ENCODE measurements at regions not wholly inside any gene's neighbourhood (a gene's known extent, or its start where the extent isn't known, plus 50 kb on each side); places are given as distances from the start of the nearest gene placed in this dataset.

DNA sequence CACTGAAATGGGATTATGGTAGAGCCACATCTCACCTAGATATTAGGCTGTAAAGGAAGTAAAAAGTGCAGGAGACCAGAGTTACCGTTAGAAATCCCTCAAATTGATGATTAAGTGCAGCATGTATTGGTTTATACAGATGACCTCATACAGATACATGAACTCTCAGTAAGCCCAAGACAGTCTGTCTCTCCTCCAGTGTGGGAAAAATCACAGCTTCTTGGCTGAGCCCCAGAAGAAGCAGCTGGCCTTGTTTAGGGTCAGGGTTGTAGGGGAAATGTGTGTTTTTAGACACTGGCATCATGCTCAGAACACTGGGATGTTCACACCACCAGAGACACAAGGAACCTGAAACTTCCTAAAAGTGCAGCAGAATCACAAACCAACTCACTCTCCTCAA, 135.9 kb downstream of the KATNIP start:
- DNase-seq: no peak

DNA sequence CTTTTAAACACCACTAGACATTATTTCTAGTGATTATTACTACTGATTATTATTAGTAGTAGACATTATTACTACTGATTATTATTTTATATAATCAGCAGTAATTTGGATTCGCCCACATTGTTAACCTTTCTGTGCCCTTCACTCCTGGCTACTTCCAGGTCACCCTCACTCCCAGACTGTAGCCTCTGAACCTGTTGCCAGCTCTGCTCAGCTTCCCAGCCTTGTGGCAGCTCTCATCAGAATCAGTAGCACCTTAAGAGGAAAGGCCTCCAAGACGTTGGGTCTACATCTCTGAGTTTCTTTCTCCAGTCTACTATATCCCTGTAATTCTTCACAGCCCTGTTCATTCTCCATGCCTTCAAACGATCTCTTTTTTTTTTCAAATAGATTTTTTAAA, 137.0 kb downstream of the KATNIP start:
- DNase-seq: no peak

DNA sequence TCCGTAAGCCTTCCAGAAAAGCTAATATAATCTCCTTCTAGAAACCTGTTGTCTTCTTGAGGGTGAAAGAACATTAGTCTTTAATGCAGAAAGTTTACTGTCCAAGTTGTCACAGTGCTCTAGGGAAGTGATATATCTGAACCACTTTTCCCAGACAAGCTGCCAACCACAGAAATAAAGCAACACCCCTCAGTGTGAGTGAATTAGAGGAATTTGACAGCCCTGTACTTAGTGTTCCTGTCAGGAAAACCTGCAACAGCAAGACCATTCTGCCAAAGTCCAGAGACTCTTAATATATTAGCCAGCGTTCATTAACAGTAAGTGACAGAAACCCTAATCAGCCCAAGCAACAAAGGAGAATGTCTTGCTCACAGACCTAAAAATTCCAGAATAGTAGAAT, 137.7 kb downstream of the KATNIP start:
- DNase-seq: no peak

DNA sequence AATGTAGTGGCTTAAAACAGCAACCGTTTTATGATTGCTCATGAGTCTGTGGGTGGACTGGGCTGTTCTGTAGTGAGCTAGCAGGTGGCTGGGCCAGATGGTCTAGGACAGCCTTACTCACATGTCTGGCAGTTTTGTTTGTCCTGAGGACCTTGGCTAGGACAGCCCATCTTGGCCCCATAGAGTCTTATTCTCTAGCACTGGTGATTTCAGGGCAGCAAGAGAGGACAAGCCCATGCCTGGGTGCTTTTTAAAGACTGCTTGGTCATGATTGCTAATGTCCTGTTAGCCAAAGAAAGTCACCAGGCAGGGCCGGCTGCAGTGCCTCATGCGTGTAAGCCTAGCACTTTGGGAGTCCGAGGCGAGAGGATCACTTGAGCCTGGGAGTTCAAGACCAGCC, 139.8 kb downstream of the KATNIP start:
- DNase-seq: no peak

DNA sequence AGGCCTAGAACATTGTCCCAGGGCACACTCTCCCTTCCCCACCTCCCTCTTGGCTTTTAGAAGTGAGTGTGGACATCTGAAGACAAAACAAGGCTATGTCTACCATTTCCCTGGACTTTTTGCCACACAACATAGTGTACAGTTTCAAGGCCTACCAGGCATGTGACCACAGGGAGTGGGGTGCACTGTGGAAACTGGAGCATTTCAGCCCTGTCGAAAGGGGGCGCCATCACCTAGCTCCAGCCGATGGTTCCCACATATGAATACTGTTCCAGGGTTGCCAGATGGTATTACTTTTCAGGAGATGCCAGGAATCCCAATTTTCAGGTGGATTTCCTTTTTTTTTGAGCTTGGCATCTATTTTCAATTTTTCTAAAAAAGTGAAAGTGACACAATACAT, 140.7 kb downstream of the KATNIP start:
- no peak for DNase-seq

DNA sequence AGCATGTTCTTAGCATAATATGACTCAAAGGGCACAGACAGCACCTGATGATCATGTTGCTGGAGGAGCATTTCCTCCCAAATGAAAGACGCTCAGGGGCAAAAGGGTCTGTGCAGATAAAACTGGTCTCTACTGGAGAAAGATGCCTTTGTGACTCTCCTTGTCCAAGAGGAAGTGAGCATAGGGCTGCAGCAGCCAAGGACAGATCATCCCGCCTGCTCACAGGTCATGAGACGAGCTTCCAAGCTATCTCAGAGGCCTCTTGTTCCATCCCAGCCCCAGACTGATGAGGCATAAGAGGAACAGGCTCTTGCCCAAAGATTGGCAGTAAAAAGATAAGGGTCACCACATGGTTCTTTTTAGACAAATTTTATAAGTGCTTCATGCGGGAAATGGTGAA, 141.8 kb downstream of the KATNIP start:
- no peak for DNase-seq

DNA sequence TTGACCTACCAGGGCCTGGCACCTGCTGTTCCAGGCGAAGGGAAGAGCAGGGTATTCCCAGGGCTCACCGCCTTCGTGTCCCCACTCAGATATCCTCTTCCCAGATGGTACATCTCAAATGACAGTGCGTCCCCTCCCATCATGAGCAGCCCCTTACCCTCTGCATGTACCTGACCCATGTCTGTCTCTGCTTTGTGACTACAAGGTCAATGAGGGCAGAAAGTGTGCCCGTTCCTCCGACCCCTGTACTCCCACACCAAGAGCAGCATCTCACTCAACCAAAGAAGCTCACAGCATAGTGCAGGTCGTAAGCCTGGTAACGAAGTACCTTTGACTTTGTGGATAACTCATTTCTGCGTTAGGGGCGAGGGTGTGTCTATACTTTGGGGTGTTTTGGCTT, 142.6 kb downstream of the KATNIP start:
- no peak for DNase-seq

DNA sequence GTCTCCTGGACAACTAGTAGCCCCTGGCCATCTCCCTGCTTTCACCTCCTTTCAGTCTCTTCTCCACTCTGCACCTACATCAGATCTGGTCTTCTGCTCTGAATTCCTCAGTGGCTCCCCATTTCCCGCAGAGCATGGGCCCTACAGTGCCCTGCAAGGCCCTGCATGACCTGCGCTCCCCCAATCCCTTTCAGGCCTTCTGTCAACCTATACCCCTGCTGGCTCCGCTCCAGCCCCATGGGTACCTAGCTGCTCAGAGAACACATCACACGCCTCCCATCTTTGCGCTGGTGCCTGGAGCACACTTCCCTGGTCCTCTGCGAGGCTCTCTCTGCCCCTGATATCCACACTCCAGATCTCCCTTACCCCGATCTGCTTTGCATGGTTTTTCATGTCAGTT, 145.2 kb downstream of the KATNIP start:
- DNase-seq: no peak

DNA sequence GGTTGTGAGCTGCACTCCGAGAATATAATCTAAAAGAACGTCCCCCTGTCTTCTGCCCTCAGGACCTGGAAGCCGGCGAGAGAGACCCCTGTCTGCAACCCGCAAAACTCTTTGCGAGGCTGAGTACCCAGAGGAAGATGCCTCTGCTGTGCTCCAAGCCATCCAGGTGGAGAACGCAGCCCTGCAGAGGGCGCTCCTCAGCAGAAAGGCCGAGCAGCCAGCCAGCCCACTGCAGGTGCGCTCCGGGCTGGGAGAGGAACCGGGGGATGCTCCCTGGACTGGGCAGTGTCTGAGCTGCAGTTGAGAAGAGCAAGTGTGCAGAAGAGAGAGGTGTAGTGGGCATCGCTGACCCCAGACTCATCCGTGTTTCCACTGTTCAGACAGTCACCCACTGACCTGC, 148.3 kb downstream of the KATNIP start:
- DNase-seq: no peak

DNA sequence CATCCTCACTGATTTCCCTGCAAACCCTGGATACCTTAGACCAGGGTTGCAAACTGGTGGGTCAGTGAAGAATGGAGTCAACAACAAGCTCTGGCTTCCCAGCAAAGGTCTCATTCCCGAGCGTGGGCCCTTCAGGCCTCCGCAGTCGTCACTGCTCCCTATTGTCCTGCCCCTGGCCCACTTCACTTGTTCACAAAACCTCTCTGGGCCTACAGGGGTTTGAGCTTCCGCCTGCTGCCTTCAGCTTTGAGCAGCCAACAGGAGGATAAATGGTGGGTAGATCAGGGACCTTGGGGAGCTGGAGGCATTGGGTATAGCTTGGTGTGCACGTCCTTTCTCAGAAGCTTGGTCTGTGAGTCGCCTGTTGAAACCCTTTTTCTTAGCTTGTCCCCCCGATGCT, 148.8 kb downstream of the KATNIP start:
- DNase-seq: no peak

DNA sequence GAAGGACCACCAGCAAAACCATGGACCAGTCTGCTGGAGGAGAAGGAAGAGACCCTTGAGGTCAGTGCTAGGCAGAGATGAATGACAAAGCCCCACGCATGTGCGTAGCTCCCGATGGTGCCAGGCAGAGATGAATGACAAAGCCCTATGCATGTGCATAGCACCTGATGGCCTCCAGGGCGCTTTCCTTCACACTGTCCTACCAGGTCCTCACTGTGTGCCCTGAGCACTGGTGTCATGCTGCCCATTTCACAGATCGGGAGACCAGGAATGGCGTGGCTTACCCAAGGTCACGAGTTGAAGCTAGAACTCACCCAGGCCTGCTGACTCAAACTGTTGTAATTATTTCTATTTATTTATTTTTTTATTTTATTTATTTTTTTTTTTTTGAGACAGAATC, 149.6 kb downstream of the KATNIP start:
- DNase-seq: no peak

DNA sequence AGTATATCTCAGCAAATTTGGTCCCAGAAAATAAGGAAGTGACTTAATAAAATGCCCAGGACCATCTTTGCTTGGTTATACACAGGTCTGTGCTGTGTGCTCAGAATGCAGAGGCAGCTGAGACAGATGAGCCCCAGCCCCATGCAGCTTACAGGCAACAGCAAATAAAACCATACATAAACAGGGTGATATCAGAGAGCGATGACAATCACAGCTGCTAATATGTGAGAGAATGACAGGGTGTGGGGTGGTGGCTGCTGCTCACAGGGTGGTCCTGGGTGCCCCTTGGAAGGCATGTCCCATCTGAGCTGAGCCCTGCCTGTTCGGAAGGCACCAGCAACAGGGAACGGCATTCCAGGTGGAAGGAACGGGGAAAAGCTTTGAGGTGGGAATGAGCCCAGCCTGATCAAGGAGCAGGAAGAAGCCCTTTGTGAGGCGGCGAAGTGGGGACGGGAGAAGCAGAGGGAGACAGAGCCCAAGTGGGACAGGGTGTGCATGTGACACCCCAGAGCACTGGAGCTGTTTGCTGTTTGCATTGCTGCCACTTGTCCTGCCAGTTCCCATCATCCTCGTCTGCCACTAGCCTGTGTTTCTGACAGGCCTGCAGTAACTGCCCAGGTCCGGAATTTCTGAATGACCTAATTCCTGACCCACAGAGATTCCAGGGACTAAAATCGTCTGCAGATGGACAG, 150.5 kb downstream of the KATNIP start:
- DNase-seq: no peak

DNA sequence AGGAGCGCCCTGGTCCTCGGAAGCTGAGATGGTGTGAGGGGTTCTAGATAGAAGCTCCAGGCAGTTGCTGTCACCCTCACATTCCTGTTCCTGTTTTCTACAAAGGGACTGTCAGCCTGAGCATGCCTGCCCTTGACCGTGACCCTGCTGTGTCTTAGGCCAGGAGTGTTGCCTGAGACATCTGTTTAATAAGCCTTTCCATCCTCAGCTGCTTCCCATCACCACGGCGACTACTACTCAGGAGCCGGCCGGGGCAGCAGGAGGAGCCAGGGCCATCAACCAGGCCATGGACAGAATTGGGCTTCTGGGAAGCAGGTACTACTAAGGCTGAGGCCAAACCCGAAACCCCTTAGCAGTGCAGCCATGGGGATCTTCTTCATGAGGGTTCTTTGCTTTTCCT, 151.4 kb downstream of the KATNIP start:
- no peak for DNase-seq

DNA sequence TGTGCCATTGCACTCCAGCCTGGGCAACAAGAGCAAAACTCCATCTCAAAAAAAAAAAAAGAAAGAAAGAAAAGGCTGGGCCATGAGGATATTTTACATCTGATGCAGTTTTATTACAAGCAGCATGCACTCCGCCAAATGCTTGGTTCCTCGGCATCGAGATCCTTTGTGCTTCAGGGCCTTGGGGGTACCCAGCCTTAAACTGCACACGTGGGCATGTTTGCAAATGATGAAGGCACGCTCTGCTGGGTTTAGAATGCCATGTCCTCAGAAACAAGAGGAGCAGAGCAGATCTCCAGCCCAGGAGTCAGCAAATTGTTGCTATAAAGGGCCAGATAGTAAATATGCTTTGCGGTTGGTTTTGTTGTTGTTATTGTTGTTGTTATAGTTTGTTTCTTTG, 153.2 kb downstream of the KATNIP start:
- DNase-seq: no peak

DNA sequence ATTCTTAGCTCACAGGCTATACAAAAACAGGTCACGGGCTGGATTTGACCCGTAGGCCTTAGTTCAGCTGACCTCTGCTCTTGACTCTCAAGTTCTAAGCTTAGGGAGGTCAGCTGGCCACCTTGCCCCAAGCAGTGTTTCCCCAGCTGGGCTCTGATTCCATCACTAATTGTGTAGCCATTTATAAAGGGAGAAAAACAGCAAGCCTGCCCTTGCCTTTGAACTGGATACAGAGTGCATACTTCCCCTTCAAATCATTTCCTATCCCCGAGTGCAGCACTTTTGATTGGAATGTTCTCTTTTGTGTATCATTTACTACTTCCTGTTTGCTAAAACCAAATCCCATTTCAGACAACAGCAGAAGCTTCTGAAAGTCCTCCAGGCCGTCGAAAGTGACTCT, 153.6 kb downstream of the KATNIP start:
- no peak for DNase-seq

DNA sequence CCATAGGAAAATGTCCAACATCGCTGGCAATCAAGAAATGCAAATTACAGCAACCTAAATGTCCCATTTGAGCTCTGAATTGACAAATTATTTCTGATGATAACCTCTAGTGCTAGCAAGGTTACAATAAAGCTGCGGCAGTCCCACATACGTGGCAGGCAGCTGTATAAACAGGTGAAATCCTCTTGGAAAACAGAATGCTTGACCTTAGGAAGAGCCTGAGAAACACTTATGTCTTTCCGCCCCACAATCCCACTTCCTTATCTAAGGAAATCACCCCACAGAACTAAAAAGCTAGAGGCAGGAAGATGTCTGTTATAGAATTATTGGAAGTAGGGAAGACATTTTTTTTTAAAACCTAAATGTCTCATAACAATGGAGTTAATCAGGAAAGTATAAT, 154.3 kb downstream of the KATNIP start:
- no peak for DNase-seq

DNA sequence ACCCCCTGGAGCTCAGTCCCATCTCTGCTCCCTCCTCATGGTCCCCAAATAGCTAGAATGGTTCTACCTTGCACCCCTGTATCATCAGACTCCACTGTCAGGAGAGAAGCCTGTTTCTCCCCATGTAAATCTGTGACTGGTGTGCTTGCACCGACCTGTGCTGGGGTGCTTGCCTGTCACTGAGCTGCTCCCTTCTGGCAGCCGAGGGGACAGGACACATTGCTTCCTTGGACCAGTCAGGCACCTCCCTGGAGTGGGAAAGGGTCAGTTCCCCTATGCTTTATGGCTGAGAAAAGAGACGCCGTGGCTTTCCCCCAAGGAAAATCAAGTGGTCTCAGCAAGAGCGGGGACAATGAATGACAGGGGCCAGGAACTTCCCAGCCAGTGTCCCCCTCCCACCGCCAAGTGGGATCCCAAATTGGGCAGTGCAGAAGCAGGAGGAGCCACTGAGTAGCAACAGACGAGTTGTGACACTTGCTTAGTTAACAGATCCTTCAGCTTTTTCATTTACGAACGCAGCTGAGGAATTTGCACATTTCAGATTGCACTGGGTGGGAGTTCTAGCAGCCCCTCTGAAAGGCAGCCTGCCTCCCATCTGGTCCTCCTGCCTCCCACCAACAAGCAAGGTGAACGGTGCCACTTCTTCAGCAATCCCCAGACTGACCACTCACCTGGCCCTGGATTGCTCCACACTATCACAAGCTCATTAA, 156.4 kb downstream of the KATNIP start:
- no peak for DNase-seq

DNA sequence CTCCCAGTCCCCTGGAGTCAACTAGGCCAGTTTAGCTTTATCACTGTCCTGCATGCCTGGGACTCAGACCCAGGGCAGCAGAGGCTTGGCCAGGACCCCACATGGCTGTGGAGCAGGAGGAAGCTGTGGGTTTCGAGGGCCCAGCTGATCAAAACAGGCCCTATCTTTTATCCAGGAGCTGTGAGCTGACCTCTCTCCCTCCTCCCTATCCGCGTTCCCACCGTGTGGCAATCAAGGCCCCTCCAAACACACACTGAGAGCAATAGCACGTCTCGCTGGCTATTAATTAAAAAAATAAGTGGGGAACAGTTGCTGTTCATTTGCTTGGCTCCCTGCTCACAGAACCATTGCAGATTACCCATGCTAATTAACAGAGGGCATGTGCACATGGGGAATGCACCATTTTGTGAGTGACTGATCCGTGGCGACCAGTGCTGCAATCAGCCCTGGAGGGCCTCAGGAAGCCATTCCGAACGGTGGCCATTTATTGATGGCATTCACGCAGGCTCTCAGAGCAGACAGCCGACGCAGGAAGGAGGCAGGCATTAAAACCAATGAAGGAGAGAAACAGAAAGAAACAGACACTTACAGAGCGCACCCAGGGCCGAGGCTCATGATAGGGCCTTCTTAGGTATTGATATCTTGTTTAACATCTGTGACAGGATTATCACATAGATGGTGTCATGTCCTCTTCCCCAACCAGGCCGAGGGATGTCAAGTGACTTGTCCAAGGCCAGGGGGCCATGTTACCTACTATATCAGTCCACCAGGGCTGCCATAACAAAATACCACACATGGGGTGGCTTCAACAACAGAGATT, 157.1 kb downstream of the KATNIP start:
- DNase-seq: no peak

DNA sequence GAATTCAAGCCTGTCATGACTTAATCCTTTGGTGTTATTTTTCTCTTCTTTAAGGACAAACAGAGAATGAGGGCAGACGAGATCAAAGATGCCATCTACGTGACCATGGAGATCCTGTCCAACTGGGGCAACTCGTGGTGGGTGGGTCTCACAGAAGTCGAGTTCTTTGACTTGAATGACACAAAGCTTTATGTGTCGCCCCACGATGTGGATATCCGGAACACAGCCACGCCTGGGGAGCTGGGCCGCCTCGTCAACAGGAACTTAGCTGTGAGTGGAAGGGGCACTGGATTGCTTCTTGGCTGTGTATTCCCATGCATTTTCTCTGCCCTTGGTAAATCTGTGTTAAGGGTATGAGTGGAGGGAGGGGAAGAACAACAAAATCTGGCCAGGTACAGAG, 158.7 kb downstream of the KATNIP start:
- DNase-seq: no peak

DNA sequence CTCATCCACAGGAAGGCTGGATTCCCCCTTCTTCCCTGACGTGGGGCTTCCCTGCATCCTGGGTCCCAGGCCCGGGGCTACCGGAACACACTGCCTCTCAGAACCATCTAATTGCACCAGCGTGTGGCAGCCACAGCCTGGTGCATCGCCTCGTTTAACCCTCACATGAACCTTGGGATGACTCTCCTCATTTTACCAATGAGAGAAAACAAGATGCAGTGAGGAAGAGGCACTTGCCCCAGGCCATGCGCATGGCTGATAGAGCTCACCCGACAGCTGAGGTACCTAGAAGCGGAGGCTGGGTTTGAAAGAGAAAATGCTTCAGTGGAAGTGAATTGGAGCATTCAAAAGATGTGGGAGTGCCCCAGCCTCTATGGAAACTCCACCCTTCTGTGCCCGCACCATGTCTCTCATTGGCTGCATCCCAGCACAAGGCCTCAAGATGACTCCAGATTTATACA, 162.3 kb downstream of the KATNIP start:
- no peak for DNase-seq

DNA sequence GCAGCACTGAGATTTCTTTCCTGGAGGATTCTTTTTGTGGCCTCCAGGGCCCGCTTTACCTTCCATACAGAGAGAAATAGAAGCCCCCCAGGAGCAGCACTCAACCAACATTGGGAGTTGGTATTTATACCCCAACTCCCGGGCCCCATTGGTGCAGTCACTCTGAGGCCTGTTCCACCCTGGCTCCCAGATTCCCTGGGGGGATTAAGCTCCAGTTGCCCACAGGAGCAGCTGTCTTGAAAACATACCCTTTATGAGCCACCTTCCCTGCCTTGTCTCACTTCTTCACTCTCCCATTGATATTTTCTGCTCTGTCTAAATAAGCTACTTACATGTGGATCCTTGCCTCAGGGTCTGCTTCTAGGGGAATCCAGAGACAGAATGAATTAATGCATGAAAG, 167.8 kb downstream of the KATNIP start:
- no peak for DNase-seq

DNA sequence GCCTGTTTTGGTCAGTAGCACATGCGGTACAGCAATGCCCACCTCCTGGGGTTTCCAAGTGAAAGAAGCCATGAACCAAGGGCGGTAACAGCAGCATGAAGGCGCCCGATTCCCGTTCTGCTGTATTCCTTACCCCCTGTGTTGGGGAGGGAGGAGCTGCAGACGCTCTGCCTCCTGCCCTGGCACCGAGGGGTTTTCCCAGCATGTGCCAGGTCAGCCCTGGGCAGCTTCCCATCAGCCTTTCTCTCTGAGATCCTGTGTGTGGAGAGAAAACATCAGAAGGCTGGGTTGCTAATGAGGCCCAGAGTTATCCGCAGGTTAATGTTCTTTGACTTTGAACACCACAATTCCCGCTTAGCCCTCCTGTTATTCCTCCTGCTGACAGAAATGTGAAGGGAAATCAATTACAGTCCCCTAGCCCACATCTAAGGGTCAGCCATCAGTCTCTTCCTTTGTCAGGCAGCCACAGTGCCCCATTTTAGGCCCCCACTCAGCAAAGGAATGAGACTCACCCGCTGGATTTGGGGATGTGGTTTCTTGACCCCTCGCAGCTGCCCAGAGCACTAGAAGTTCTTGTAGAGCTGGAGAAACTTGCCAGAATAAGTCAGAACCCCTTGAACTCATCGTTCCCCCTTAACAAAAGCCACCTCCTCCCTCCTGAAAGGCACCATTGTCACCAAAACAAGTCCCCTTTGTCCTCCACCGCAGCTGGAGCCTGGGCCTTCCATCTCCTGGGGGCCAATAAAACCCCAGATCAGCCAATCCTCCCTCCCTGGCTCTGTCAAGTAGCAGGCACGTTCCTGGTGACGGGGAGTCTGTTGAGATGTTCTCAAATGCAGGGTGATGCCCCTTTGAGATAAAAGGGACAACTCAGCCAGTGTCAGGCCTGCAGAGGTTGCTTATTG, 168.5 kb downstream of the KATNIP start:
- DNase-seq: no peak

Data from left kidney (tissue), 1 donor.